IMR-90 (cell line): ENCODE measurements at regions not wholly inside any gene's neighbourhood (a gene's known extent, or its start where the extent isn't known, plus 50 kb on each side); places are given as distances from the start of the nearest gene placed in this dataset.

Source experiments
- ATAC-seq: fragments of 200-7000 bp; cut with Tn5 transposase; 2 replicates; pipeline ENCODE4 v1.9.1; 2020; ENCODE audit warnings: low read depth, mild to moderate bottlenecking, moderate library complexity
- BruUV-seq: library from RNA; stranded (reverse); fragments of 400-500 nt; replicated peaks from 2 replicates; lab custom pipeline; 2021; lab: Mats Ljungman, UMichigan
- CTCF ChIA-PET: fragments of 300-600 bp; formaldehyde crosslinking; extraction: SDS; loops from one replicate; lab custom pipeline; 2021; ENCODE audit warnings: antibody characterized with exemption; lab: Yijun Ruan, JAX
- POLR2A ChIA-PET: fragments of 300-600 bp; sonication (Branson Sonifier 250); formaldehyde crosslinking; loops from one replicate; lab custom pipeline; 2022; ENCODE audit warnings: antibody characterized with exemption; ENCODE audit not compliant: unreplicated experiment; lab: Charles Lee
- DNase-seq: peaks from one replicate; pipeline ENCODE4 v3.0.0; 2013
- H2AFZ ChIP-seq: replicated peaks from 2 replicates; pipeline ENCODE3; 2013; ENCODE audit warnings: low read length, mild to moderate bottlenecking; ENCODE audit not compliant: poor library complexity
- H2AK5ac ChIP-seq: 2 replicates; pipeline ENCODE4 v1.6.1; 2013; ENCODE audit warnings: low read depth, low read length, inconsistent platforms
- H2AK9ac ChIP-seq: replicated peaks from 2 replicates; pipeline ENCODE3; 2013; ENCODE audit warnings: mild to moderate bottlenecking, low read depth, low read length, moderate library complexity; ENCODE audit not compliant: poor library complexity
- H2BK120ac ChIP-seq: 2 replicates; pipeline ENCODE4 v1.6.1; 2013; ENCODE audit warnings: low read depth, low read length, inconsistent platforms
- H2BK15ac ChIP-seq: 3 replicates; pipeline ENCODE4 v1.6.1; 2013; ENCODE audit warnings: low read depth, low read length, inconsistent platforms
- H2BK20ac ChIP-seq: 2 replicates; pipeline ENCODE4 v1.6.1; 2013; ENCODE audit warnings: low read depth, mild to moderate bottlenecking, inconsistent platforms, low read length, moderate library complexity
- H2BK5ac ChIP-seq: 2 replicates; pipeline ENCODE4 v1.6.1; 2013; ENCODE audit warnings: mild to moderate bottlenecking, low read depth, low read length, inconsistent platforms; ENCODE audit not compliant: poor library complexity, severe bottlenecking
- H3K14ac ChIP-seq: replicated peaks from 2 replicates; pipeline ENCODE4 v1.6.1; 2013; ENCODE audit warnings: low read depth, low read length, inconsistent platforms
- H3K18ac ChIP-seq: 2 replicates; pipeline ENCODE4 v1.6.1; 2013; ENCODE audit warnings: low read depth, low read length, control low read depth
- H3K23ac ChIP-seq: 2 replicates; pipeline ENCODE4 v1.6.1; 2013; ENCODE audit warnings: low read depth, low read length, inconsistent platforms
- H3K27ac ChIP-seq: 2 replicates; pipeline ENCODE4 v1.5.1; 2013; ENCODE audit warnings: mild to moderate bottlenecking, control low read depth, low read length; ENCODE audit not compliant: insufficient read depth
- H3K27me3 ChIP-seq: 2 replicates; pipeline ENCODE4 v1.6.1; 2013; ENCODE audit warnings: low read length; ENCODE audit not compliant: control insufficient read depth, insufficient read depth
- H3K36me3 ChIP-seq: 2 replicates; pipeline ENCODE4 v1.6.1; 2013; ENCODE audit warnings: low read length, mixed read lengths; ENCODE audit not compliant: control insufficient read depth, insufficient read depth
- H3K4ac ChIP-seq: 2 replicates; pipeline ENCODE4 v1.6.1; 2013; ENCODE audit warnings: low read depth, low read length, inconsistent platforms
- H3K4me1 ChIP-seq: 2 replicates; pipeline ENCODE4 v1.6.1; 2013; ENCODE audit warnings: low read length, mixed read lengths; ENCODE audit not compliant: control insufficient read depth, insufficient read depth
- H3K4me2 ChIP-seq: 2 replicates; pipeline ENCODE4 v1.6.1; 2013; ENCODE audit warnings: low read depth, mild to moderate bottlenecking, control low read depth, low read length, moderate library complexity
- H3K4me3 ChIP-seq: 2 replicates; pipeline ENCODE4 v1.5.1; 2013; ENCODE audit warnings: low read depth, mild to moderate bottlenecking, control low read depth, low read length, moderate library complexity; ENCODE audit not compliant: insufficient read depth
- H3K56ac ChIP-seq: 2 replicates; pipeline ENCODE4 v1.6.1; 2013; ENCODE audit warnings: low read length, inconsistent platforms; ENCODE audit not compliant: insufficient read depth; ENCODE audit errors: extremely low read depth
- H3K79me1 ChIP-seq, 2 experiments: 2 replicates each; pipeline ENCODE4 v1.6.1; 2013; ENCODE audit warnings: low read length in 2 of 2, inconsistent platforms in 1 of 2, low read depth in 1 of 2
- H3K9ac ChIP-seq: 2 replicates; pipeline ENCODE4 v1.6.1; 2013; ENCODE audit warnings: low read depth, low read length, control low read depth
- H3K9me1 ChIP-seq: 2 replicates; pipeline ENCODE4 v1.6.1; 2013; ENCODE audit warnings: low read length, inconsistent platforms; ENCODE audit not compliant: insufficient read depth
- H3K9me3 ChIP-seq: 2 replicates; pipeline ENCODE4 v1.6.1; 2013; ENCODE audit warnings: low read length; ENCODE audit not compliant: control insufficient read depth, insufficient read depth
- H4K20me1 ChIP-seq: 2 replicates; pipeline ENCODE4 v1.6.1; 2013; ENCODE audit warnings: low read length, inconsistent platforms; ENCODE audit not compliant: insufficient read depth
- H4K5ac ChIP-seq: 2 replicates; pipeline ENCODE4 v1.6.1; 2013; ENCODE audit warnings: mild to moderate bottlenecking, low read depth, low read length, control low read depth
- H4K8ac ChIP-seq, 2 experiments: 2 replicates each; pipeline ENCODE4 v1.6.1; 2013; ENCODE audit warnings: low read depth in 2 of 2, low read length in 2 of 2, control low read depth in 1 of 2, inconsistent platforms in 1 of 2
- H4K91ac ChIP-seq: 2 replicates; pipeline ENCODE4 v1.6.1; 2013; ENCODE audit warnings: low read depth, low read length, inconsistent platforms; ENCODE audit not compliant: insufficient read depth
- BHLHE40 ChIP-seq: fragments of 150-350 bp; IDR thresholded peaks from 2 replicates; pipeline ENCODE4 v1.6.1; 2016; ENCODE audit warnings: mild to moderate bottlenecking, low read depth, low read length
- MAZ ChIP-seq: IDR thresholded peaks from 2 replicates; pipeline ENCODE4 v1.6.1; 2012; ENCODE audit warnings: low read depth, mild to moderate bottlenecking, low read length, improper control_type of control experiment, moderate library complexity, borderline replicate concordance
- USF2 ChIP-seq: fragments of 150-350 bp; IDR thresholded peaks from 2 replicates; pipeline ENCODE4 v1.6.1; 2017; ENCODE audit warnings: mild to moderate bottlenecking, antibody characterized with exemption, low read length, low read depth
- WGBS, 2 experiments: methylation state at CpG; one replicate each; pipeline versions ENCODE4 v1.1.5 to v1.1.7; 2013; ENCODE audit warnings: missing lambda C conversion rate in 2 of 2; ENCODE audit not compliant: insufficient read length in 1 of 2; ENCODE audit errors: extremely low coverage in 2 of 2; 5-methylcytosine and 5-hydroxymethylcytosine counted together
- dilution Hi-C: fragments of 300-500 bp; cut with HindIII; formaldehyde crosslinking; loops from one replicate; pipeline ENCODE4 v1.14.3; 2018; ENCODE audit warnings: low sequenced_read_pairs; ENCODE audit not compliant: unreplicated experiment
- in situ Hi-C: fragments of 300-500 bp; cut with MboI; formaldehyde crosslinking; loops from 3 replicates; pipeline ENCODE4 v1.14.3; 2019; ENCODE audit warnings: low sequenced_read_pairs, inconsistent platforms, mixed read lengths
- intact Hi-C: fragments of 100-400 bp; cut with micrococcal nuclease; formaldehyde crosslinking; loops from 2 replicates; pipeline ENCODE4 v1.10.0; 2022
- TF ChIP-seq, protein P1 (sequence below): fragments of 150-350 bp; IDR thresholded peaks from 2 replicates; pipeline ENCODE4 v1.6.1; 2016; ENCODE audit warnings: low read depth, mild to moderate bottlenecking, low read length, moderate library complexity, borderline replicate concordance

GRCh38 chr6:159097256-159097655, 52.5 kb upstream of the TAGAP start:
- H4K20me1 ChIP-seq, result no peaks in the 10 kb centered on the region
- H3K9me1 ChIP-seq, result no peaks in the 10 kb centered on the region
- POLR2A ChIA-PET, result no interaction called here
- no TSS peak for BruUV-seq
- H4K5ac ChIP-seq, result no peak overlapping the region
- no peak overlapping the region for H2AK5ac ChIP-seq
- no peak overlapping the region for H2BK20ac ChIP-seq
- no peak overlapping the region for H3K4me3 ChIP-seq
- intact Hi-C loops, result no loop called here
- dilution Hi-C loops, result no loop called here
- no peak overlapping the region for H2BK5ac ChIP-seq
- H2AK9ac ChIP-seq, result no peak overlapping the region
- no peak overlapping the region for H3K56ac ChIP-seq
- no peak overlapping the region for H2AFZ ChIP-seq
- TF ChIP-seq BHLHE40 (no peak), USF2 (no peak), MAZ (no peak)
- TF ChIP-seq, protein P1, sequence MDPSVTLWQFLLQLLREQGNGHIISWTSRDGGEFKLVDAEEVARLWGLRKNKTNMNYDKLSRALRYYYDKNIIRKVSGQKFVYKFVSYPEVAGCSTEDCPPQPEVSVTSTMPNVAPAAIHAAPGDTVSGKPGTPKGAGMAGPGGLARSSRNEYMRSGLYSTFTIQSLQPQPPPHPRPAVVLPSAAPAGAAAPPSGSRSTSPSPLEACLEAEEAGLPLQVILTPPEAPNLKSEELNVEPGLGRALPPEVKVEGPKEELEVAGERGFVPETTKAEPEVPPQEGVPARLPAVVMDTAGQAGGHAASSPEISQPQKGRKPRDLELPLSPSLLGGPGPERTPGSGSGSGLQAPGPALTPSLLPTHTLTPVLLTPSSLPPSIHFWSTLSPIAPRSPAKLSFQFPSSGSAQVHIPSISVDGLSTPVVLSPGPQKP, result no peak
- no peaks in the 10 kb centered on the region for H3K9me3 ChIP-seq
- no peak overlapping the region for H4K91ac ChIP-seq
- no peak overlapping the region for H4K8ac ChIP-seq
- in situ Hi-C loops, result no loop called here
- no peak overlapping the region for H3K27ac ChIP-seq
- H3K4me2 ChIP-seq, result no peak overlapping the region
- no peak overlapping the region for H2BK15ac ChIP-seq
- H3K4me1 ChIP-seq, result no peaks in the 10 kb centered on the region
- no peak overlapping the region for H3K14ac ChIP-seq
- H3K4ac ChIP-seq, result no peak overlapping the region
- H3K9ac ChIP-seq, result no peak overlapping the region
- no peak for DNase-seq
- H3K18ac ChIP-seq, result no peak overlapping the region
- no peak overlapping the region for H3K23ac ChIP-seq
- H3K27me3 ChIP-seq, result peaks cover 19% of the 10 kb centered on the region
- H3K36me3 ChIP-seq, result no peaks in the 10 kb centered on the region
- no peaks in the 10 kb centered on the region for H3K79me1 ChIP-seq
- 20% methylated on average over 1 of the region's 8 CpGs; no CpG with 5 or more reads in 1 of the 2 experiments for WGBS, 2 experiments
- ATAC-seq, result no peak
- CTCF ChIA-PET, result no interaction called here
- H2BK120ac ChIP-seq, result no peak overlapping the region
